Hippocampal formation (tissue), 2 donors: ENCODE measurements at regions not wholly inside any gene's neighbourhood (a gene's known extent, or its start where the extent isn't known, plus 50 kb on each side); places are given as distances from the start of the nearest gene placed in this dataset.
A peak's percentile ranks its signal among the peaks of the same experiment; 100 is the strongest.

Source experiments
- DNase-seq, 2 donors: peaks; one replicate each; lab custom pipeline; 2025; lab: John Stamatoyannopoulos, UW

DNA sequence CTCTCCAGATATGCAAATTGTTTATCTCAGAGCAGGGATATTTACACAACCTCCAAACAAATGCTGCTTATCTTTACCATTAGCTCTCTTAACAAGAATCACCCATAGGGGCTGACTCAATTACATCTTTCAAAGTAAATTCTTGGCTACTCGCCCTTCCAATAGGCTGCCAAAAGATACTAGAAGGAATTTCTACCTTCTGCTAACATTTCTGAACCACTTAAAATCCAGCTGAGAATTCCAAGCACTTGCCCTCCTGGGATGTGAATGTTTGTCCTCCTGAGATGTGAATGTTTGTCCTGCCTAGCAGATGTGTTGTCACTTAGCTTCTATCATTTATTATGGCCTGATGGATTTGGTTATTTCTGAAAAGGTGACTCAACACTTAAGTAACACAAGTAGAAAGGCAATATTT lies 388.0 kb downstream of the GJA1 start:
- no peak for DNase-seq

DNA sequence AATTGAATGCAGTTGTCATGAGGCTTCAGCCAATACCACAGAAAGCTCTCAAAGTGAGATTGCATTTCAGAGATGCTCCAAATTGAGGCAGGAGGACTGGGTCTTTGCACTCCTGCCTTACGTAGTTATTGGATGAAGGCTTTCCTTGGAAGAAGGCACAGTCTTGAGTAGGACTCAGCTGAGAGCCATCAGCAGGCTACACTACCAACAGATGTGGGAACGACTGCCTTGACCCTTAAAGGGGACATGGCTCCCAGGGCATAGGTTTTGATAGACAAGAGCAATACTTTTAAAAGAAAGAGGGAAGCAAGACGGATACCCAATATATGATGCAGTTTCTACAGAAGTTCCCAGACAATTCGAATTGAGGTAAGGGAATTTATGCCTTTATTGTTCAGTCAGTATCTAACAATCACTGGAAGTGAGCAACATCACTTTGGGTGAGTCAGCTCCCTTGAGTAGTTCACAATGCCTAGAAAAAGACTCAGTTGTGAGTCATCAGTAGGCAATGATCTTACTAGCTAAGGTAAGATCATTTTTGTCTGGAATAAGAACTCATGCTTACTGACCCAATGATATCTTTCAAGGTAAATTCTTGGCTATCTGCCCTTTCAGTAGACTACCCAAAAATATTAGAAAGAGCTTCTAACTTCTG lies 390.8 kb downstream of the GJA1 start:
- no peak for DNase-seq

DNA sequence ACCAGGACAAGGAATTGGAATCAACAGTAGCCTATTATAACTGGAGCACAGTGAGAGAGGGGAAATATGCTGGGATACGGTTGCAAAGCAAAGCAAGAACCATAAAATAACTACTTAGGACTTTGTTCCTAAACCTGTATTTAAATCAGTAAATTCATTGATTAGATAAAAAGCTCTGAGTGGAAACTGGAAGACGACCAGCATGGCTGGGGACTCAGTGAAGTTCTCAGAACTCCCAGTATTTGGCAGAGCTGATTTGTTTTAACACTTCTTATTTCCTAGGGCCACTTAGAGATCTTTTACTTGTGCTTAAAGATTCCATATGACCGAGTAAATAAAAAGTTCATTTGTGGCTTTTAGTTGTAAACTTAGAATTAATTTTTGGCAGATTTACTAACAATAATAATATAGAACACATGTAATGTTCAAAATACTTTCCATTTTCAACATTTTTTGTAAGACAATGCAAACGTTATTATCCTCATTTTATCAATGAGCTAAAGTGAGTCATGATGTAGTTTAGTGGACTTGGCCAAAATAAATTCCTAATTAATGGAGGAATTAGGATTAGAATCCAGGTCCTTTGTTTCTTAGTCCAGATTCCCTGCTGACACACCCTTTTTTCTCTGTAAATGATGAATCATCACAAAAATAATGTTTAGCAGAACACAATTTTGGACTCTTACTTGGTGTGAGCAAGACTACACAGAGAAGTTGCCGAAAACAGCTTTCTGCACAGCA lies 392.9 kb downstream of the GJA1 start:
- DNase-seq = no peak

DNA sequence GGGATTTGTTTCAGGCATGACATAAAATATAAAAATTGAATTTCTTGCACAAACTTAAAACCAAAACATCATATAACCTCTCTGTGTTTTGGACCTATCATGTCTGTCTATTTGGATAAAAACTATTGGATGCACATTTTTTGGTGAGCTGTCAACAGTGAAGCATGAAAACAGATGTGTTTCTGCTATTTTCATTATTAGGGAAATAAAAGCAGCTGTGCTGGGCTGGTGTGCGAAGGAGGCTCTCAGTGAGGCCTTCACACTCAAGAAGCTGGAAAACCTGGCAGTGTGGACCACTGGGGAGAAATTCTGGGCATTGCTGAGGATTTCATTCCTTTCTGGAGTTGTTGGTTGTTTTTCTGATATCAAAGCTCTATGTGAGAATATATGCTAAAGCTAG lies 395.3 kb downstream of the GJA1 start:
- DNase-seq = no peak

DNA sequence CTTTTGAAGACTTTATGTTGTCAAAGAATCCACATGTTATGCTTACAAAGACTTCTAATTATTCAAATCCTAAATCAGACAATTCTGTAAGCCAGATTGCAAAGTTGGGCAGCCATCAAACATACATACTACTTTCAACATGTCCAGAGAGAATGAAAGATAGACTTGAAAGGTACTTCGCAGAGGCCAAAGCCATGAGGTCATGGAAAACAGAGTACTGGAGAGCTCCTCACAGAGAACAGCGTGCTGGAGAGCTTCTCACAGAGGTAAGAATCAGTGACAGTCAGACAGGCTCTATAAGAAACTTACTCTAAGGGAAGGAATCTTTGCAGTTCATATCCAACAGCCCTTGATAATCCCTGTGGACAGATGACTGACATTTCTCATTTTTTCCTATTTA lies 400.2 kb downstream of the GJA1 start:
- DNase-seq = no peak

DNA sequence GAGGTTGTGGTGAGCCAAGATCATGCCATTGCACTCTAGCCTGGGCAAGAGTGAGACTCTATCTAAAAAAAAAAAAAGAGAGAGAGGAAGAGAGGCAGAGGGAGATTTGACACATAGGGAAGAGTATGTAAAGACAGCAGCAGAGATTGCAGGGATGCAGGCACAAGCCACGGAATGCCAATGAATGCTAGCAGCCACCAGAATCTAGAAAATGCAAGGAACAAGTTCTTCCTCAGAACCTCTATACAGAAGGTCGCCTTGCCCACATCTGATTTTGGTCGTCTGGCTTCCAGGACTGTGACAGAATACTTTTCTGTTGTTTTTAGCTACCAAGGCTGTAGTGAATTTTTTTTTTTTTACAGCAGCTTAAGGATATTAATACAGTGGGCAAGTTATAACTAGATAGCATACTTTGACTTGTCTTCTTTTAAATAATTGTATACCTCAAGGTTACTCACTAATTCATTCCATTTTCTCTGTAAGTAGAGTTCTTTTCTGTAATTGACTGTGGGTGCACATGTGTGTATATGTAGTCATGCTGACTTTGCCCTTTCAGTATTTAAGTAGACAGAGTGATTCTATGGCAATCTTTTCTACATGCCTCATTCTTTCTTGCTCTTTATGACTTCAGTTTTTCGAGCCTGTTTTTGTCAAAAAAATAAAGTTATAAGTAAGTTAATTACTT lies 402.2 kb downstream of the GJA1 start:
- DNase-seq = no peak

DNA sequence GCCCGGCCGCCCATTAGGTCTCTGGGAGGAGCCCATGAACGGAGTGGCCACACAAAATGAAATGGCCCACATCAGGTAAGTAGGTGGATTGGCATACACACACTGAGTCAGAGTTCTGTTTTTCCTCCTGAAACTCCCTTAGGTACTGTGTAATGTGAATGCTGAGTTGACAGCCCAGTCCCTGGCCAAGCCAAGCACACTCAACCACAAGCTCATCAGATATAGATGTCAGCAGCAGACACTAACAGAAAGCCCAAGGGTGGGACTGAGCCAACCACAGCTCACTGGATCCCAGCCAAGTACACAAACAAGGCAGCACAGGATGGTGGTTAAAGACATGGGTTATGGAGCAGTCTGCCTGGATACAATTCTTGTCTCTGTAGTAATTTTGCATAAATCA lies 403.4 kb downstream of the GJA1 start:
- DNase-seq = no peak

DNA sequence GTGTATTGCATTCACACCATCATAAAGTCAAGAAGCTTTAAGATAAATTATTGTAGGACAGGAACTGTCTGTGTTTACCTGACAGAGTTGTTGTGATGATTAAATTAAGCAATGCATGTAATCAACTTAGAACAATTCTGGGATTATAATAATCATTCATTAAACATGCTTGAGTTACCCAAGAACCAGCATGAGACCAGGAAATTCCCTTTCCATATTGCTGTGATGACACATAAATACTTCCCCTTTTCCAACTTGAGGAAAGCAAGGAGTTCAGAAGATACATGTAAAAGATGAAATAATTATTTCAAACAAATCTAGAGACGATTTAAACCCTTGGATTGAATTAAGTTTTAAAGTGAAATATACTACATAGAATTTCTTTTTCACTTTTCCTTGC lies 404.4 kb downstream of the GJA1 start:
- DNase-seq = no peak

DNA sequence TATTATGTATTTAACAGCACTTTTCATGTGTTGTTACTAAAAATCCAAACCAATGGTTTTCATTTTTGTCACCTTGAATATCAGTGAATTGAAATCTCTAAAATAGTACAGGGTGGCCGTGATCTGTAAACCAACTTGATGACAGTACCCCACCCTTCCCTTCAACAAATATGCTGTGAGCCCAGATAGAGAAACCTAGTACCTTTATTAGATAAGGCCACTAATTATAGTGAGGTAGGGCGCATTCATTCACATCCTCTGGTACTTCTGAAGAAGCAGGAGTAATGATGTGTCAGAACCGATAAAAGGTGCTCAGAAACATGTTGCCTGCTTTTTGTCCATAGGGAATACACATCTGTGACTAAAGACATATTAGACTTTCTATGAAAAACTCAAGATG lies 409.5 kb downstream of the GJA1 start:
- DNase-seq = no peak

DNA sequence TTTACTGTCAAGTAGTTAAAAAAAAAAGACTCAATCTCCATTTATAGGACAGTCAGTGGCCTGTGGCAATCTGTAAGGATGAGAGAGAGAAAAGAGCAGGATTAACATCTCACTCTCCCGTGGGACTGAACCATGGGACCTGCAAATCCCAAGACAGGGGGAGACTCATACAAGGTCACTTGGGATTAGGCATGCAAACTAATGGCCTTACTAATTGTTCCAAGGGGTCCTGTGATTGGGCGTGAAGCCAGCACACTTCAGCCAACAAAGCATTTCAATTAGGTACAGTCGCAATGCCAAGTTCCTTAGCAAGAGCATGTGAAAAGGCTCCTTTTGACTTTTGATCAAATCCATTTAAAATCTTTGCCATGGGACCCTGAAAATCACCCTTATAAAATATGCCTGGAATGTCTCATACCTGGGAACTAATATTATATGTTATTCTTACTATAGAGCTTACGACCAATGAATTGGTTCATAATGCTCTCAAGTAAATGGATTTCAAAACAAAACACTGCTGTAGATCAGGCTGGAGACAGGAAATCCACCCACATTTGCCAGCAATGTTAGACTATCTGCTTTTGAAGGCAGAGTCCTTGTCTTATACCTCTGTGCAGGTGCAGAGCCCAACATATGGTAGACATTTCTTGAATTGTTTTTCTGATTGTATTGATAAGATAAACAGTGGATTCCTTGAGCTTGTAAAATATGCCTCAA lies 412.5 kb downstream of the GJA1 start:
- DNase-seq = peak; percentile 12

DNA sequence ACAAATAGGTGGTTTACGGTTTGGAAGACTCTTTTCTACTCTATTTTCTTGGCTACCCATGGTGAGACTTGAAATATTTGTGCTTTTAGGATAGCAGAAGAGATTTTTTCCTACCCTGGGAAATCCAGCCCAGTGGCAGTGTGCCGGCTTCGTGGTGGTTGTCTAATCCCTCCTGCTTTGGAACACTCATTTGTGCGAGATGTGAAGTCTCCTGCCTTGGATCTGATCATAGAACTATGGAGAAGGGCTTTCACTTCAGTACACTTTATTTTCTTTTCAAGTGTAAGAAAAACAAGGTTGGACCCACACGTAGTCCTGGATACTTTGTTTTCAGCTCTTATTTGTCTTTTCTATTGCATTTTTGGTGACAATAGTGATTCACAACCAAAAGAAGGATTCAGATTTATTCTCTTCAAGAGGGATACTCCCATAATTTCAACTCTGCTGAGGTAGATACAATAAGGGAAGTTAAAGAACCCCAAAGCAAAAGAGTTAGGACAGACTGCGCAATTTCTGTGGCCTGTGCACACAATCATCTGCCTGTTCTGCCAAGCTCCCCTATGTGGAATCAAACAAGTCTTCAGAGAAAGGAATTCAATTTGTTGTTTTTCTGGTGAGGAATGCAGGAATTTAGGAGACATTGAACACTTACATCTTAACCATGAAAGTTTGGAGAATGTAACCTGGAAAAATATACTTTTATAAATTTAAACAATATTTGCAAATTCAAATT lies 413.2 kb downstream of the GJA1 start:
- DNase-seq = peak; percentile 1 to 15

DNA sequence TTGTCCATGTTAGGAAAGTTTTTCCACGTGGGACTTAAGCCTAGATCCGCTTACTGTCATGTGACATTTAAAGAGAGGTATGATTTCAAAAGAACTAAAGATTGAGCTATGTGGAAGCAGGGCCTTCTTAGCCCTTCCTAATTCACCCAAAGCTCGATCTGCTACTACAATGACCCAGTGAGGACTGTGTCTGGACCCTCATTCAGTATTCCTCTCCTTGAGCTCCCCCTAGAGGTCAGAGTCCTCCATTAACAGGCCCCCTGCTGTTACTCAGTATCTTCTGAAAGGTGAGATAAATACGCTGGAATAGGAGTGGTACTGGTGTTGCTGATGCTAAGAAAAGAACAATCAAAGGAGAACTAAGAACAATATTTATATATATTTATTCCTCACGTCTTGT lies 414.0 kb downstream of the GJA1 start:
- peak; percentile 6 to 37 for DNase-seq

DNA sequence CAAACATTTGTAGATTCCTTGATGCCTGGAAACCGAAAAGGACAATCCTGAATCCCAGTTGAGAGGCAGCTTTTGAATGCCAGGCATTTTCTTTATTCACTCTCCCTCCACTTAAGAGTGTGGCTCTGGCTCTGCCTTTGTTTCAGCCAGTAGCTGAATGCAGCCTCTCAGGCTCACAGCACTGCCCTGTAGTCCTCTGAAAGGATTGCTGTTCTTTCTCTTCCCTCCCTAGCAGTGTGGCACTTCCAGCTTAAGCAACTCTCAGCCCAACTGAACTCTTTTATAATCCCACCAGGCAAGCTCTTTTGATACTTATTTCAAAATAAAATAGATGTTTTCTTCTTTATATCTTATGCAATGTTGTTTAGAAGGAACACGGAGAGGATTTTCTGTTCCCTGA lies 415.6 kb downstream of the GJA1 start:
- peak; percentile 7 to 70 for DNase-seq

DNA sequence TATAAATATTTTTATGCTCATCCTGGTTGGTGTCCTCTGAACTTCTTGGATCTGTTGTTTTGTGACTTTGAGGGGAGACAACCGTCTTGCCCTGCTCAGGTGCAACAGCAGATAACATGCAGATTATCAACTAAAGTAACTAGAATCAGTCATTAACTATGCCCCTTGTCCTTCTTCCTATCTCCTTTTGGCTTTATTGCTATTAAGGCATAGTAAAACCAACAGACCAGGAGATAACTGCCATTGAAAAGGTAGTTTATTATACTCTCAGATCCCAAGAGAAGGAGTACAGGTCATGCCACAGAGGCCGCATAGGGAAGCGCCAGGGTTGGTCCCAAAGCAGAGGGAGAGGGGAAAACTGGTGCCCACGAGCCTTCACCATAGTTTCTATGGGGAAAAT lies 418.2 kb downstream of the GJA1 start:
- no peak for DNase-seq

DNA sequence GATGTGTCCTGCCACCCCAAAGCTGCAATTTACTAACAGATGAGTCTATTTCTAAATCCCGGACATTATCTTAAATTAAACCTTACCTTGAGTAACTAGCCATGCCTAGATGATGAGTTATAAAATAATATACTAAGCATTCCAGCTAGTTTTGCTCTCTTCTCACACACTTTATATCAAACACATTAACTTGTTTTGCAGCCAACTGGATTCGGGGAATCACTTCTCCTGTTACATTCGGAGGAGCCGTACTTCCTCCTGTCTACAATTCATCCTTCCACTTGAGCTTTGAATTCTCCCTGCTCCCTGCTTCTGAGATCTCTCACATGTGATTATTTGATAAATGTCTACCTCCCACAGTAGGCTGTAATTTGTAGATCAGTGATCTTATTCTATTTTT lies 420.1 kb downstream of the GJA1 start:
- no peak for DNase-seq

DNA sequence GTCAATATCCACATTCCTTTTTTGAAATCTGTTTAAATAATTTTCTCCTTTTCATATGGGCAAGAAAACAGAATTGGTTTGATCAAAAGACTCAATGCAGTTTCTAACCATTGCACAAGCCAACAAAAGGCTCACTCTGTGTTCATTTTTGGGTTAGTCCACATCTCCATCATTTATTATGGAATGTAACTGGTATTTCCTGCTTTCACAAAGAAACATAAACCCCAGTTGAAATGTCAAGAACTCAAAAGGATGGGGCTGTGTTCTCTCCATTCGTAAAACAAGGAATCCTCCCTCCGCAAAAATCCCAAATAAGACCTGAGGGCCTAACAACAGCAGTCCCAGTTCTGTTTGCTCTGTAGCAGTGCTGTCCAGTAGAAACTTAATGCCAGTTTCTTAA lies 420.9 kb downstream of the GJA1 start:
- DNase-seq = no peak

DNA sequence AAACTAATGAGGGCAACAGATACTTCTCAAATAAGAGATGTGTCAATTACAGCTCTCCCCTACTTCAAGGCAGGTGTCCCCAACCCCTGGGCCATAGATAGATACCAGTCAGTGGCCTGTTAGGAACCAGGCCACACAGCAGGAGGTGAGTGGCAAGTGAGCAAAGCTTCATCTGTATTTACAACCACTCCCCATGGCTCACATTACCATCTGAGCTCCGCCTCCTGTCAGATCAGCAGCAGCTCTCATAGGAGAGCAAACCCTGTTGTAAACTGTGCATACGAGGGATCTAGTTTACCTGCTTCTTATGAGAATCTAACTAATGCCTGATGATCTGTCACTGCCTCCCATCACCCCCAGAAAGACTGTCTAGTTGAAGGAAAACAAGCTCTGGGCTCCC lies 422.1 kb downstream of the GJA1 start:
- no peak for DNase-seq

DNA sequence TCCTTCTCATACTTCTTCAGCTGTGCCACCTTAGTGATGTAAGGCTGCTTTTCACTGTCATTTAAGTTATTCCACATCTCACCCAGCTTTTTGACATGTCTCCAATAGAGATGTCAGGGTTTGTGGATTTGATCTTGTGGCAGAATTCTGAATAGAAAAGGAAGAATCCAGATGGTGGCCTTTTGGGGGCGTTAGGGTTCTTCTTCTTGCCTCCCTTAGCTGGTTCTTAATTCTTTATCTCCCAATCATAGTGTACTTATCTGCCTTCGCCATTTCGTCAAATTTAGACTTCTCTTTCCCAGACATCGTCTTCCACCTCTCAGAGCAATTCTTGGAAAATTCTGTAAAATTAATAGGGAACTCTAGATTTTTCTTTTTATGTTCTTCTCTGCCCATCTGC lies 422.9 kb downstream of the GJA1 start:
- no peak for DNase-seq

DNA sequence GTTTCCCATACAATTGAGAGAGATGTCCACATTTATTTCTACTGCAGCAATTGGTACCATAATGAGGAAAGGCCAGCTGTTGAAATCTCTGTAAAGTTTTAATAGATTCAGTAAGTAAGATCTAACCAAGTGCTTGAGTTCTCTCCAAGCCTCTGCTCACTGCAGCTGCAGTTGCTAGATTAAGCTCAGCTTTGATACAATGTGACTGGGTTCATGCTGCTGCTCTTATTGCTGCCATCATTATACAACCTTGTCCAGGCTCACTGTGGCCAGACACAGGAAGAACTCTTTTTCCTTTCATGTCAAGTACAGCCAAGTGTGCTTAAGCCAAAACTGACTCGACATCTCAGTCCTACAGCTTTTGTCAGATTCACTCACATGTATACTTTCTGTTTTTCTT lies 423.5 kb downstream of the GJA1 start:
- DNase-seq = no peak

DNA sequence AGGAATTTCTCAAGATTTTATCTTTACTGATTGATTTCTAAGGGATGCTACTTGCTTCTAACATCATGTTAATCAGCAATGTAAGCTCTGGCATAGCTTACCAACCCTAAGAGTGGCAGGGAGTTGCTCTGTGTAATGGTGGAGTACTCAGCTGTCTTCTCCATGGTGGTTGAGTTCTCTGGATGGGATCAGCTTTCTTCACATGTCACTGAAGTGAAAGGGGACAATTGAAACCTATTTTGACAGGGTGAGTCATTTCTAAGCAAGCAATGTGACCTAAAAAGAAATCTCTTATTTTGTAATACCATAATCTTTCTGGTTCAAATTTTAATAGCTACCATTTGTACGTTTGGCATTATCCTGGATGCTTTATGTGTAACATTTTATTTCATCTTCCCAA lies 430.4 kb downstream of the GJA1 start:
- no peak for DNase-seq

DNA sequence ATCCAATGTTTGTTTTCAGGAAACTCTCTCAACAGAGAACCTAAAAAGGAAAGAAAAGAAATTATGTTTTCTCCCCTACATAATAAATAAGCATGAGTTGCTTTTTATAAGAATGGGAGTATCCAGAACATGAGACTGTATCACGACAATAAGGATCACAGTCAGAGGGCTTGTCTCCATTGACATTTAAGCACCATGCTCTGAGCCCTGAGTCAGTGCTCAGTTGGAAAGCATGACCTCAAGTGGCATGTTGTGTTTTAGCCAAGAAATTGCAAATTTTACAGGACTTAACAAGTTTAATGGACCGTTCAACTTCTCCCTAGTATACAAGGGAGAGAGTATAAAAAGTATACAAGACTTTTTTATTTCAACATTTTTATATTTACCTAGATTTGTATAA lies 431.6 kb downstream of the GJA1 start:
- no peak for DNase-seq

DNA sequence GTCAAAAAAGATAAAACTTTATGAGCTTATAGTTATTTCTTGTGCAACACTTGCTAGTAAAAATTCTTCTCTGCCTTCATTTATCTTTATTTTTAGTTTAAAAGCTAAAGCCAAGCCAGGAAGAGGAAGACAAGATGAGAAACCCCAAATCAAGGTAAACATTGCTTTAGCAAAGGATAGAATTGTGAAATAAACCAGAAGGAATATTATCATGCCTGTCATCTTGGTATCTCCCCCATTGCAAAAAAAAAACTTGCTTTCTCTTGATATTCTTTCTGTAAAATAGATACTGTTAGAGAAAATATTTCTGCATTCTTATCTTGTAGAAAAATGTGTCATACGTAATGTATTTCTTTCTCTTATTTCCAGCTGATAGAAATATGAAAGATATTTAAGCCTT lies 432.8 kb downstream of the GJA1 start:
- no peak for DNase-seq
